ENCODE measurements at regions not wholly inside any gene's neighbourhood (a gene's known extent, or its start where the extent isn't known, plus 50 kb on each side); places are given as distances from the start of the nearest gene placed in this dataset.

DNA sequence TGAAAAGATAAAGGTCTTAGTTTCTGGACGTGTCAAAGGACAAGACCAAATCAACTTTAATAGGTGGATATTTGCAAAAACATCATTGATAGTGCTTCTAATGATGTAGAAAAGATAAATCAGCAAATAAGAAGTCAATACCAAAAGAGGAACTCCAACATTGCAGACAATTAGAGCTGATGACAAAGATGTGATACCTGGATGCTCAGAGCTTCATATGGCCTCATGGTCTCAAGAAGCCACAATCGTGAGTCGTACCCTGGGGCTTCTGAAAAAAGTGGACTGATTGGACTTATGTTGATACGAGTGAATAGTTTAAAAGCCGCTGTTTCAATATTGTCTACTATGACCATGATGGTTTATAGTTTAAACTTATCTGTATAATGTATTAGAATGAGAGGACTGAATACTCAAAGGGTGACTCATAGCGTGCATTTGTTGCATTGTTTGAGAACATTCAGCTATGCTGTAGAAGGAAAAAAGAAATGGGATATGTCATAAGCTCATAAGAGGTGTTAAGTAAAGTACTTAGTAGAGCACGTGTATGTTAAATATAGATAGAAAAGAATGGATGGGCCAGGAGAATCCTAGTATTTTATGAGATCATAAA lies 54.6 kb upstream of the RIPOR2 start:
- Mint-ChIP-seq H3K4me1 (peaks cover 77% of the 10 kb centered on the region), H3K27me3 (no peaks in the 10 kb centered on the region), H3K4me3 (peak overlapping the region; percentile 60), H3K9me3 (ENCODE audit: insufficient read depth) (no peaks in the 10 kb centered on the region), H3K27ac (peak overlapping the region; percentile 89)
- Histone ChIP-seq H3K79me2 (ENCODE audit: control insufficient read depth, insufficient read depth, low read length) (peaks cover 99% of the 10 kb centered on the region), H3K4me1 (ENCODE audit: control insufficient read depth in 2 of 2, insufficient read depth in 2 of 2, low read length in 2 of 2) (peaks cover 50 to 57% of the 10 kb centered on the region in 2 donors), H3K36me3 (replicated peaks in 1 of 2; ENCODE audit: control extremely low read depth in 1 of 2, control insufficient read depth in 1 of 2, extremely low read depth in 1 of 2, insufficient read depth in 2 of 2, low read length in 1 of 2) (no peaks in the 10 kb centered on the region), H3K27ac (ENCODE audit: low read length in 2 of 2) (peak overlapping the region; percentile 20 to 83), H3K9me3 (ENCODE audit: control extremely low read depth in 1 of 3, control insufficient read depth in 2 of 3, insufficient read depth in 1 of 3, low read length in 2 of 3) (no peaks in the 10 kb centered on the region), H3K9ac (ENCODE audit: low read length) (peak overlapping the region; percentile 15), H3K27me3 (replicated peaks in 1 of 4; ENCODE audit: control extremely low read depth in 1 of 4, control insufficient read depth in 3 of 4, insufficient read depth in 4 of 4, low read length in 3 of 4) (no peaks in the 10 kb centered on the region), H4K20me1 (ENCODE audit: control insufficient read depth, insufficient read depth, low read length, poor library complexity, severe bottlenecking) (no peaks in the 10 kb centered on the region), H3K4me3 (ENCODE audit: control extremely low read depth in 1 of 5, extremely low read depth in 1 of 5, insufficient read depth in 1 of 5, low read depth in 2 of 5, low read length in 4 of 5) (peak overlapping the region in 1 of 5 experiments; percentile 16), H2AFZ (ENCODE audit: insufficient read depth, low read depth, low read length, poor library complexity, severe bottlenecking) (peak overlapping the region; percentile 6), H3K4me2 (replicated peaks; ENCODE audit: low read depth, low read length, poor library complexity, severe bottlenecking) (peak overlapping the region; percentile 68)
- WGBS (ENCODE audit: insufficient coverage): 63% methylated on average over 4 of the region's 7 CpGs
- no peak for TF ChIP-seq EZH2 (IDR thresholded peaks at IDR 0.05; ENCODE audit: borderline replicate concordance, insufficient read depth, low read depth, low read length, poor library complexity, severe bottlenecking)
- TF ChIP-seq, protein P1, sequence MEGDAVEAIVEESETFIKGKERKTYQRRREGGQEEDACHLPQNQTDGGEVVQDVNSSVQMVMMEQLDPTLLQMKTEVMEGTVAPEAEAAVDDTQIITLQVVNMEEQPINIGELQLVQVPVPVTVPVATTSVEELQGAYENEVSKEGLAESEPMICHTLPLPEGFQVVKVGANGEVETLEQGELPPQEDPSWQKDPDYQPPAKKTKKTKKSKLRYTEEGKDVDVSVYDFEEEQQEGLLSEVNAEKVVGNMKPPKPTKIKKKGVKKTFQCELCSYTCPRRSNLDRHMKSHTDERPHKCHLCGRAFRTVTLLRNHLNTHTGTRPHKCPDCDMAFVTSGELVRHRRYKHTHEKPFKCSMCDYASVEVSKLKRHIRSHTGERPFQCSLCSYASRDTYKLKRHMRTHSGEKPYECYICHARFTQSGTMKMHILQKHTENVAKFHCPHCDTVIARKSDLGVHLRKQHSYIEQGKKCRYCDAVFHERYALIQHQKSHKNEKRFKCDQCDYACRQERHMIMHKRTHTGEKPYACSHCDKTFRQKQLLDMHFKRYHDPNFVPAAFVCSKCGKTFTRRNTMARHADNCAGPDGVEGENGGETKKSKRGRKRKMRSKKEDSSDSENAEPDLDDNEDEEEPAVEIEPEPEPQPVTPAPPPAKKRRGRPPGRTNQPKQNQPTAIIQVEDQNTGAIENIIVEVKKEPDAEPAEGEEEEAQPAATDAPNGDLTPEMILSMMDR (IDR thresholded peaks at IDR 0.05): no peak
- ChIA-PET POLR2A (interaction anchor here (0.6 to 4.5 kb wide), 8 partner anchors 10 to 133 kb away, joined by 3 to 106 read pairs (median 6); partner anchors contain the start of gene RIPOR2), CTCF (interaction anchor here (0.7 to 11.4 kb wide), 23 partner anchors 9 to 144 kb away, joined by 3 to 465 read pairs (median 33); partner anchors contain the start of gene RIPOR2)
- intact Hi-C loops (cut with micrococcal nuclease): loop anchor here (2.0 kb wide), 1 partner anchor 80 kb away; no protein-coding TSS in a partner anchor
- DNase-seq: peak; percentile 48
- no peak for ATAC-seq (ENCODE audit: low read depth)
